ENCODE measurements at regions not wholly inside any gene's neighbourhood (a gene's known extent, or its start where the extent isn't known, plus 50 kb on each side); places are given as distances from the start of the nearest gene placed in this dataset.

DNA sequence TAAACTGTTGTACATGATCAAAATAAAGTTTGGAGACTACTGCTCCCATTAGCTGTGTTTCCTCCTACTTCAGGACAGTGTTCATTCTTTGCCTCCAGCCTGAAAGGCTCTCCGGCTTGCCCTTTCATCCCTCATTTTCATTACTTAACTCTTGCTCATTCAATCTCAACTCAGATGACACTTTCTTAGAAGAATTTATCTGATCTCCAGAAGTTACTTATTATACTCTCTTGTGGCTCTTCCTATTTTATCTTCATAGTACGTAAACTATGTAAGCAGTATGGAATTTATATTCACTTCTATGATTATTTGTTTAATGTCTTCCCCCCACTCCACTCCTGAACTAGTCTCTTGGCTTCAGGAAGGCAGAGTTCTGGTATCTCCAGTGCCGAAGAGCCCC lies 1737.9 kb upstream of the C9orf72 start:
- Histone ChIP-seq H4K91ac (replicated peaks; ENCODE audit: insufficient read length, low read length) (no peak overlapping the region), H3K27ac (ENCODE audit: low read depth, low read length) (no peak overlapping the region), H3K4ac (replicated peaks; ENCODE audit: insufficient read length, low read depth, low read length) (no peak overlapping the region), H4K5ac (ENCODE audit: insufficient read length, low read depth, low read length) (no peak overlapping the region), H3K79me2 (ENCODE audit: control insufficient read depth in 1 of 2, insufficient read depth in 2 of 2, low read length in 2 of 2) (no peaks in the 10 kb centered on the region), H3K79me1 (ENCODE audit: low read depth, low read length) (no peaks in the 10 kb centered on the region), H3K23ac (ENCODE audit: insufficient read length) (no peak overlapping the region), H3K4me1 (replicated peaks in 1 of 4; ENCODE audit: control insufficient read depth in 3 of 4, insufficient read depth in 4 of 4, low read length in 3 of 4) (no peaks in the 10 kb centered on the region), H3K9ac (replicated peaks in 1 of 4; ENCODE audit: extremely low read depth in 1 of 4, low read depth in 3 of 4, low read length in 3 of 4) (no peak overlapping the region), H4K8ac (ENCODE audit: extremely low read depth, insufficient read depth, low read length) (no peak overlapping the region), H3K4me2 (ENCODE audit: insufficient read depth in 1 of 2, low read depth in 2 of 2, low read length in 2 of 2) (no peak overlapping the region), H3K4me3 (ENCODE audit: extremely low read depth in 1 of 4, insufficient read depth in 2 of 4, low read depth in 3 of 4, low read length in 4 of 4) (no peak overlapping the region), H3K23me2 (ENCODE audit: low read depth, low read length) (no peaks in the 10 kb centered on the region; the same call in 1 of the 2 replicates), H3K14ac (ENCODE audit: insufficient read length) (no peak overlapping the region), H2BK5ac (ENCODE audit: low read depth, low read length) (no peak overlapping the region), H2BK20ac (ENCODE audit: low read length) (no peak overlapping the region), H3K18ac (ENCODE audit: extremely low read depth, low read length) (no peak overlapping the region), H2BK15ac (ENCODE audit: low read length) (no peak overlapping the region), H2BK120ac (replicated peaks; ENCODE audit: low read depth, low read length) (no peak overlapping the region), H4K20me1 (replicated peaks in 1 of 2; ENCODE audit: control insufficient read depth in 1 of 2, insufficient read depth in 2 of 2, low read length in 2 of 2) (no peaks in the 10 kb centered on the region), H2AFZ (ENCODE audit: low read length) (no peak overlapping the region), H3K27me3 (replicated peaks in 1 of 4; ENCODE audit: control insufficient read depth in 3 of 4, extremely low read depth in 1 of 4, insufficient read depth in 3 of 4, low read length in 3 of 4) (no peaks in the 10 kb centered on the region), H2AK5ac (ENCODE audit: low read depth, low read length) (no peak overlapping the region), H2BK12ac (ENCODE audit: low read depth, low read length) (no peak overlapping the region), H3K56ac (replicated peaks; ENCODE audit: insufficient read length, low read depth, low read length) (no peak overlapping the region), H3K9me3 (ENCODE audit: insufficient read depth in 2 of 2, low read depth in 1 of 2, low read length in 1 of 2) (no peaks in the 10 kb centered on the region), H3K36me3 (ENCODE audit: control insufficient read depth in 2 of 4, insufficient read depth in 4 of 4, low read length in 3 of 4) (no peaks in the 10 kb centered on the region)
- ChIA-PET POLR2A (ENCODE audit: partially characterized antibody) (no interaction called here), CTCF (ENCODE audit: partially characterized antibody) (no interaction called here)
- FAIRE-seq (no peak), DNase-seq (ENCODE audit: low read depth in 1 of 2, low spot score in 2 of 2) (no peak)
- 91% methylated on average over 3 of the region's 3 CpGs; no CpG with 5 or more reads in 1 of the 2 experiments for WGBS, 2 experiments (ENCODE audit: extremely low coverage in 1 of 2, insufficient coverage in 1 of 2, insufficient read length in 1 of 2, insufficient replicate concordance in 2 of 2, low coverage in 1 of 2, low lambda C conversion rate in 2 of 2, missing lambda C conversion rate in 1 of 2)
- TF ChIP-seq TBP (IDR thresholded peaks at IDR 0.05; ENCODE audit: low read depth, low read length), result no peak
- no peak for TF ChIP-seq EP300 (IDR thresholded peaks at IDR 0.05; ENCODE audit: borderline replicate concordance in 1 of 2, low read depth in 2 of 2, low read length in 2 of 2)
- no peak for TF ChIP-seq CEBPB (IDR thresholded peaks at IDR 0.05; ENCODE audit: low read depth, low read length)
- TF ChIP-seq NRF1 (IDR thresholded peaks at IDR 0.05; ENCODE audit: low read depth, low read length), result no peak
- TF ChIP-seq JUN (IDR thresholded peaks at IDR 0.05; ENCODE audit: low read depth, low read length), result no peak
- no peak for TF ChIP-seq GABPA (IDR thresholded peaks at IDR 0.05; ENCODE audit: borderline replicate concordance, insufficient read depth, low read length)
- no peak for TF ChIP-seq RFX5 (IDR thresholded peaks at IDR 0.05; ENCODE audit: borderline replicate concordance, low read depth, low read length)
- no peak for TF ChIP-seq NANOG (IDR thresholded peaks at IDR 0.05; ENCODE audit: insufficient read depth, low read depth, low read length, poor library complexity, severe bottlenecking)
- no peak for TF ChIP-seq TEAD4 (IDR thresholded peaks at IDR 0.05; ENCODE audit: low read depth, low read length)
- no peak for TF ChIP-seq EZH2 (IDR thresholded peaks at IDR 0.05; ENCODE audit: low read depth, low read length, severe bottlenecking)
- TF ChIP-seq TCF12 (IDR thresholded peaks at IDR 0.05; ENCODE audit: low read depth, low read length), result no peak
- TF ChIP-seq HDAC6 (IDR thresholded peaks at IDR 0.05; ENCODE audit: low read depth, low read length), result no peak
- TF ChIP-seq JUND (IDR thresholded peaks at IDR 0.05; ENCODE audit: low read length), result no peak
- no peak for TF ChIP-seq SUZ12 (IDR thresholded peaks at IDR 0.05; ENCODE audit: low read length)
- no peak for TF ChIP-seq SAP30 (IDR thresholded peaks at IDR 0.05; ENCODE audit: insufficient read depth, insufficient replicate concordance, low read length)
- TF ChIP-seq CBX8 (IDR thresholded peaks at IDR 0.05; ENCODE audit: borderline replicate concordance, low read depth, low read length), result no peak
